ENCODE measurements at regions not wholly inside any gene's neighbourhood (a gene's known extent, or its start where the extent isn't known, plus 50 kb on each side); places are given as distances from the start of the nearest gene placed in this dataset.

GRCh38 chr4:53941331-53941730, 123.1 kb downstream of the CHIC2 start:
- TF ChIP-seq CTCF (conservative IDR thresholded peaks at IDR 0.05; ENCODE audit: low read depth in 2 of 2): no peak
- TF ChIP-seq EZH2 (IDR thresholded peaks at IDR 0.05; ENCODE audit: low read depth, unreplicated experiment): no peak
- no peak for TF ChIP-seq POLR2AphosphoS5 (IDR thresholded peaks at IDR 0.05; ENCODE audit: low read depth)

Data from GM23338 (cell line).